ENCODE measurements at regions not wholly inside any gene's neighbourhood (a gene's known extent, or its start where the extent isn't known, plus 50 kb on each side); places are given as distances from the start of the nearest gene placed in this dataset.

DNA sequence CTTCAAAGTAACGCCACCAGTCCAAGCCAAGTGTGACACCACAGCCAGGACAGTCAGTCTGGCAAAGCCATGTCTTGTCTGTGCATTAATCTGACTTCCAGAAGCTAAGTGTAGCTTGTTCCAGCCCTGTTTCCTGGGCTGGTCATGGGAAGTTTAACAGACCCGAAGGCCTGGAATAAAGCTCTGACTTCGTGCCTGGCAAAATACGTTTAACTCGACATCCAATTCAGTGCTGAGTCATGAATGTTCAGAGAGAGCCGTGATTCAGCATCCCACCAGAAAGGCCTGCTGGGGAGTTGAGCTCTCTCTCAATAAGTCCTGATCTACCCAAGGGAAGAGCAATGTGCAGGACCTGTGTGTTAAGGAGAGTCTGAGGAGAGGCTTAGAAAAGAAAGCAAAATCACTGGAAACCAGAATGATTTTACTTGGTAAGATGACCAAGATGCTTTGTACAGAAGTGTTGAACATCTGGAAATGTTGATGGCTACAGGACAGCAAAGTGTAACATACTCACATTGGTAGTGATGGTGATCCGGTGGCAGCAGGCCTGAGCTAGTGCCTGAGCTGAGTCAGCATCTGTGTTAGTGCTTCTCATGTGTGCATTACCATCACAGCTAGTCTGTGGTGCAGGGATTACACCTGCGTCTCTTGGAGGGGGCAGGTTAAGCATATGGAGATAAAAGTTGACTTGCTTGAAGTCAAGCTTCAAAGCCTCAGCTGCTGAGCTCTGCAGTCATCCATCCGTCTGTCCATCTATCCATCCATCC, 743.7 kb upstream of the HS6ST1 start:
- no peaks in the 10 kb centered on the region for H3K36me3 ChIP-seq (ENCODE audit: low read depth)
- 0 out of 2 replicates have a peak, but pooled peaks cover under 1% of the 10 kb centered on the region for H3F3A ChIP-seq (ENCODE audit: insufficient read depth, low read depth)
- no peak for DNase-seq
- no peaks in the 10 kb centered on the region for H3K9me3 ChIP-seq (ENCODE audit: insufficient read depth, low read depth)
- H4K20me1 ChIP-seq (ENCODE audit: insufficient read depth), result no peaks in the 10 kb centered on the region
- TF ChIP-seq, protein P1, sequence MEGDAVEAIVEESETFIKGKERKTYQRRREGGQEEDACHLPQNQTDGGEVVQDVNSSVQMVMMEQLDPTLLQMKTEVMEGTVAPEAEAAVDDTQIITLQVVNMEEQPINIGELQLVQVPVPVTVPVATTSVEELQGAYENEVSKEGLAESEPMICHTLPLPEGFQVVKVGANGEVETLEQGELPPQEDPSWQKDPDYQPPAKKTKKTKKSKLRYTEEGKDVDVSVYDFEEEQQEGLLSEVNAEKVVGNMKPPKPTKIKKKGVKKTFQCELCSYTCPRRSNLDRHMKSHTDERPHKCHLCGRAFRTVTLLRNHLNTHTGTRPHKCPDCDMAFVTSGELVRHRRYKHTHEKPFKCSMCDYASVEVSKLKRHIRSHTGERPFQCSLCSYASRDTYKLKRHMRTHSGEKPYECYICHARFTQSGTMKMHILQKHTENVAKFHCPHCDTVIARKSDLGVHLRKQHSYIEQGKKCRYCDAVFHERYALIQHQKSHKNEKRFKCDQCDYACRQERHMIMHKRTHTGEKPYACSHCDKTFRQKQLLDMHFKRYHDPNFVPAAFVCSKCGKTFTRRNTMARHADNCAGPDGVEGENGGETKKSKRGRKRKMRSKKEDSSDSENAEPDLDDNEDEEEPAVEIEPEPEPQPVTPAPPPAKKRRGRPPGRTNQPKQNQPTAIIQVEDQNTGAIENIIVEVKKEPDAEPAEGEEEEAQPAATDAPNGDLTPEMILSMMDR (conservative IDR thresholded peaks at IDR 0.05), result no peak
- no peak for TF ChIP-seq EZH2 (IDR thresholded peaks at IDR 0.05; ENCODE audit: low read depth)
- H3K4me1 ChIP-seq (replicated peaks; ENCODE audit: insufficient read depth), result no peaks in the 10 kb centered on the region
- no peak overlapping the region for H3K4me2 ChIP-seq
- peaks cover 7% of the 10 kb centered on the region for H3K27me3 ChIP-seq (ENCODE audit: insufficient read depth, low read depth)
- BruUV-seq (replicated peaks), result no TSS peak
- no peak overlapping the region for H3K4me3 ChIP-seq
- ChIA-PET POLR2A (ENCODE audit: unreplicated experiment) (no interaction called here), CTCF (no interaction called here)
- intact Hi-C loops (cut with micrococcal nuclease; ENCODE audit: unreplicated experiment), result no loop called here
- H3K9me2 ChIP-seq (ENCODE audit: insufficient read depth), result no peaks in the 10 kb centered on the region
- no peak overlapping the region for H2AFZ ChIP-seq
- H3K27ac ChIP-seq, result no peak overlapping the region
- H3K79me2 ChIP-seq (ENCODE audit: low read depth), result no peaks in the 10 kb centered on the region

DNA sequence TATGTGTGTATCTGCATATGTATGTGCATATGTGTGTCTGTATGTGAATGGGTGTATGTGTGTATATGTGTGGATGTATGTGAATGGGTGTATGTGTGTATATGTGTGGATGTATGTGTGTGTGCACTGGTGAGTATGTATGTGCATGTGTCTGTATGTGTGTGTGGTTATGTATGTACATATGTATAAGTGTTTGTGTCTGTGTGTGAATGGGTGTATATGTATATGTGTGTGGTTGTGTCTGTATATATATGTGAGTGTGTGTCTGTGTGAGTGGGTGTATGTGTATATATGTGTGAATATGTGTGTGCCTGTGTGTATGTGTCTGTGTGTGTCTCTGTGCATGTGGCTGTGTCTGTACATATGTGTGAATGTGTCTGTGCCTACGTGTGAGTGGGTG, 748.4 kb upstream of the HS6ST1 start:
- Histone ChIP-seq H3K9me3 (ENCODE audit: insufficient read depth, low read depth) (no peaks in the 10 kb centered on the region), H3K27ac (no peak overlapping the region), H3F3A (ENCODE audit: insufficient read depth, low read depth) (0 out of 2 replicates have a peak, but pooled peaks cover 3% of the 10 kb centered on the region), H3K4me2 (no peak overlapping the region), H3K36me3 (ENCODE audit: low read depth) (no peaks in the 10 kb centered on the region), H3K79me2 (ENCODE audit: low read depth) (no peaks in the 10 kb centered on the region), H3K27me3 (ENCODE audit: insufficient read depth, low read depth) (peaks cover 10% of the 10 kb centered on the region), H3K4me3 (no peak overlapping the region), H3K4me1 (replicated peaks; ENCODE audit: insufficient read depth) (no peaks in the 10 kb centered on the region), H4K20me1 (ENCODE audit: insufficient read depth) (no peaks in the 10 kb centered on the region), H2AFZ (no peak overlapping the region), H3K9me2 (ENCODE audit: insufficient read depth) (no peaks in the 10 kb centered on the region)
- BruUV-seq (replicated peaks), result no TSS peak
- DNase-seq, result no peak
- TF ChIP-seq, protein P1 (conservative IDR thresholded peaks at IDR 0.05), result no peak
- no peak for TF ChIP-seq EZH2 (IDR thresholded peaks at IDR 0.05; ENCODE audit: low read depth)
- intact Hi-C loops (cut with micrococcal nuclease; ENCODE audit: unreplicated experiment), result no loop called here
- CTCF ChIA-PET, result no interaction called here
- POLR2A ChIA-PET (ENCODE audit: unreplicated experiment), result no interaction called here

GRCh38 chr2:129067953-129068352, 749.3 kb upstream of the HS6ST1 start:
- intact Hi-C loops (cut with micrococcal nuclease; ENCODE audit: unreplicated experiment), result no loop called here
- H3K9me2 ChIP-seq (ENCODE audit: insufficient read depth), result no peaks in the 10 kb centered on the region
- no peak for DNase-seq
- H3K4me1 ChIP-seq (replicated peaks; ENCODE audit: insufficient read depth), result no peaks in the 10 kb centered on the region
- no peak overlapping the region for H3K27ac ChIP-seq
- no peaks in the 10 kb centered on the region for H3K9me3 ChIP-seq (ENCODE audit: insufficient read depth, low read depth)
- no peaks in the 10 kb centered on the region for H3K79me2 ChIP-seq (ENCODE audit: low read depth)
- no peak overlapping the region for H3K4me2 ChIP-seq
- H2AFZ ChIP-seq, result no peak overlapping the region
- no peaks in the 10 kb centered on the region for H3K36me3 ChIP-seq (ENCODE audit: low read depth)
- POLR2A ChIA-PET (ENCODE audit: unreplicated experiment), result no interaction called here
- BruUV-seq (replicated peaks), result no TSS peak
- H3K4me3 ChIP-seq, result no peak overlapping the region
- CTCF ChIA-PET, result no interaction called here
- 0 out of 2 replicates have a peak, but pooled peaks cover 3% of the 10 kb centered on the region for H3F3A ChIP-seq (ENCODE audit: insufficient read depth, low read depth)
- no peaks in the 10 kb centered on the region for H4K20me1 ChIP-seq (ENCODE audit: insufficient read depth)
- H3K27me3 ChIP-seq (ENCODE audit: insufficient read depth, low read depth), result peaks cover 10% of the 10 kb centered on the region
- TF ChIP-seq, protein P1 (conservative IDR thresholded peaks at IDR 0.05), result no peak
